ENCODE measurements at regions not wholly inside any gene's neighbourhood (a gene's known extent, or its start where the extent isn't known, plus 50 kb on each side); places are given as distances from the start of the nearest gene placed in this dataset.

GRCh38 chr7:12485845-12486244, 82.2 kb upstream of the VWDE start:
- no peaks in the 10 kb centered on the region for H3K27me3 ChIP-seq
- no peaks in the 10 kb centered on the region for H3K36me3 ChIP-seq (ENCODE audit: low read depth, missing control alignments)
- 93 to 96% methylated on average over 2 of the region's 2 CpGs for WGBS, 2 donors
- H3K27ac ChIP-seq = no peak overlapping the region
- no peak for TF ChIP-seq CTCF (IDR thresholded peaks at IDR 0.05)
- TF ChIP-seq POLR2A (IDR thresholded peaks at IDR 0.05) = no peak
- H3K9me3 ChIP-seq = no peaks in the 10 kb centered on the region
- H3K4me3 ChIP-seq = no peak overlapping the region
- no peaks in the 10 kb centered on the region for H3K4me1 ChIP-seq
- DNase-seq = no peak
- intact Hi-C loops (cut with DNase I; ENCODE audit: low total_unique reads) = no loop called here

GRCh38 chr7:12488341-12488740, 82.2 kb upstream of the SCIN start:
- Histone ChIP-seq H3K36me3 (ENCODE audit: low read depth, missing control alignments) (no peaks in the 10 kb centered on the region), H3K4me1 (no peaks in the 10 kb centered on the region), H3K27ac (no peak overlapping the region), H3K27me3 (no peaks in the 10 kb centered on the region), H3K4me3 (no peak overlapping the region), H3K9me3 (no peaks in the 10 kb centered on the region)
- TF ChIP-seq POLR2A (IDR thresholded peaks at IDR 0.05) (no peak), CTCF (IDR thresholded peaks at IDR 0.05) (no peak)
- DNase-seq = no peak
- intact Hi-C loops (cut with DNase I; ENCODE audit: low total_unique reads) = no loop called here

DNA sequence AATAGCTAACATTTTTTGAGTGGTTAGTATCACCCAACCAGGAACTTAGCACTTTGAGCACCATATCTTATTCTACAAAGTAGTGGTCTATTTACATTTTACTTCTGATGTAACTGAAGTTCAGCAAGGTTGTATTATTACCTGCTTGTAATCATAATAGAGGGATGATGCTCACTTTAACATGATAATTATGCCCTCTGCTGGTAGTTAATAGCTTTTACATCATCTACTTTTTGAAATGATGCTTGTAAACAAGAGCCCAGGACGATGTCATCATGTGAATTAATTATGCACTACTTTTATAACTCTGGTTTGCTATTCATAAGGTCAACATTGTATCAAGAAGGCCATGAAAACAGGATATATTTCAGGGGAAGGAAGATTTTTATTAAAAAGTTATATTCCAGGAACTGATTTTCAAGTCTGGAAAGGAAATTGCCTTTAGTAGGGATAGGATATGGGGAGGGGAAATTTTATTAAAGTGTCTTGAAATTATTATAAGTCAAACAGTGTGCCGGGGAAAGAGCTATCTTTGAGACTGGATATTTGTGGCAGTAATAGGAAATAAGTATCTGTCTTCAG, 80.3 kb upstream of the SCIN start:
- no peak overlapping the region for H3K27ac ChIP-seq

DNA sequence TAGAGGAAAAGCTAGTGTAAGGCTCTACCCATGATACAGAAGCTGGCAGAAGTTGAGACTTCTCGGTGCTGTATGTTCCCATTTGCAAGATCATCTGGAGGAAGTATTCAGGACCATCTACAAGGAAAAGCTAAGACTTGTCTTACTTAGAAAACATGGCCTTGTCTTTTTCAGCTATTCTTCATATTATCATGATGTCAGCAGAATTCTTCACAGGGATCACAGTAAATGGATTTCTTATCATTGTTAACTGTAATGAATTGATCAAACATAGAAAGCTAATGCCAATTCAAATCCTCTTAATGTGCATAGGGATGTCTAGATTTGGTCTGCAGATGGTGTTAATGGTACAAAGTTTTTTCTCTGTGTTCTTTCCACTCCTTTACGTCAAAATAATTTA, 79.6 kb upstream of the SCIN start:
- Histone ChIP-seq H3K4me3 (no peak overlapping the region), H3K36me3 (ENCODE audit: low read depth, missing control alignments) (no peaks in the 10 kb centered on the region), H3K27ac (no peak overlapping the region), H3K27me3 (no peaks in the 10 kb centered on the region), H3K9me3 (no peaks in the 10 kb centered on the region), H3K4me1 (no peaks in the 10 kb centered on the region)
- intact Hi-C loops (cut with DNase I; ENCODE audit: low total_unique reads) = no loop called here
- DNase-seq = no peak
- TF ChIP-seq POLR2A (IDR thresholded peaks at IDR 0.05) (no peak), CTCF (IDR thresholded peaks at IDR 0.05) (no peak)
- WGBS, 2 donors = 72 to 88% methylated on average over 2 of the region's 2 CpGs

More for the DNA sequence above, 80.3 kb upstream of the SCIN start:
- no peaks in the 10 kb centered on the region for H3K4me1 ChIP-seq
- intact Hi-C loops (cut with DNase I; ENCODE audit: low total_unique reads) = no loop called here
- H3K36me3 ChIP-seq (ENCODE audit: low read depth, missing control alignments) = no peaks in the 10 kb centered on the region
- H3K9me3 ChIP-seq = no peaks in the 10 kb centered on the region
- H3K27me3 ChIP-seq = no peaks in the 10 kb centered on the region
- no peak overlapping the region for H3K4me3 ChIP-seq
- TF ChIP-seq POLR2A (IDR thresholded peaks at IDR 0.05) (no peak), CTCF (IDR thresholded peaks at IDR 0.05) (peak; percentile 28 to 44 (median 32))
- no peak for DNase-seq
- WGBS, 2 donors = 33% methylated on average over 2 of the region's 2 CpGs

GRCh38 chr7:12491526-12491925, 79.0 kb upstream of the SCIN start:
- no peak for DNase-seq
- Histone ChIP-seq H3K9me3 (no peaks in the 10 kb centered on the region), H3K27me3 (no peaks in the 10 kb centered on the region), H3K27ac (no peak overlapping the region), H3K36me3 (ENCODE audit: low read depth, missing control alignments) (no peaks in the 10 kb centered on the region), H3K4me3 (no peak overlapping the region), H3K4me1 (no peaks in the 10 kb centered on the region)
- TF ChIP-seq CTCF (IDR thresholded peaks at IDR 0.05) = no peak
- TF ChIP-seq POLR2A (IDR thresholded peaks at IDR 0.05) = no peak
- intact Hi-C loops (cut with DNase I; ENCODE audit: low total_unique reads) = no loop called here
- WGBS, 2 donors = 91 to 92% methylated on average over 3 of the region's 3 CpGs
